ENCODE measurements at regions not wholly inside any gene's neighbourhood (a gene's known extent, or its start where the extent isn't known, plus 50 kb on each side); places are given as distances from the start of the nearest gene placed in this dataset.
A peak's percentile ranks its signal among the peaks of the same experiment; 100 is the strongest.

DNA sequence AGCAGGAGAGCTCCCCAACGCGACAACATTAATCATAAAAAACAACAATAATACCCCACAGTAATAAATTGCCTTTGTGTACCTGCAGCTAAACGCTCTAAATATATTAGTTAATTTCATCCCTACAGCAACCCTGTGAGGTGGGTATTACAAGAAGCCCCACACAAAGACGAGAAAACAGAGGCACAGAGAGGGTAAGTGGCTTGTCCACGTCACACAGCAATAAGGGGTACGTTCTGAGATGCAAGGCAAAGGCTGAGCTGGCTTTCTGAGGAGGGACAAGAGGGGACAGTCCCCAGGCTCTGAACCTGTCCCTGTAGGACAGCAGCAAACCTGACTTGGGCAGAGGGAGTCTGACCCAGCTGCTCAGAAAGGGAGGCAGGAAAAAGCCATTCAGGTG lies 78.2 kb downstream of the NCOR2 start:
- Histone ChIP-seq H3K36me3 (peaks cover 7 to 71% (median 39%) of the 10 kb centered on the region in 4 donors), H3K27me3 (no peaks in the 10 kb centered on the region), H3K9me3 (no peaks in the 10 kb centered on the region), H3K4me1 (peaks cover 39 to 96% (median 80%) of the 10 kb centered on the region in 4 donors), H3K4me3 (no peak overlapping the region), H3K27ac (replicated peaks in 1 of 4) (peak overlapping the region; percentile 25 to 83 (median 77))
- 64% methylated on average over 6 of the region's 6 CpGs for WGBS
- no peak for DNase-seq (ENCODE audit: extremely low spot score)
- TF ChIP-seq, protein P1, sequence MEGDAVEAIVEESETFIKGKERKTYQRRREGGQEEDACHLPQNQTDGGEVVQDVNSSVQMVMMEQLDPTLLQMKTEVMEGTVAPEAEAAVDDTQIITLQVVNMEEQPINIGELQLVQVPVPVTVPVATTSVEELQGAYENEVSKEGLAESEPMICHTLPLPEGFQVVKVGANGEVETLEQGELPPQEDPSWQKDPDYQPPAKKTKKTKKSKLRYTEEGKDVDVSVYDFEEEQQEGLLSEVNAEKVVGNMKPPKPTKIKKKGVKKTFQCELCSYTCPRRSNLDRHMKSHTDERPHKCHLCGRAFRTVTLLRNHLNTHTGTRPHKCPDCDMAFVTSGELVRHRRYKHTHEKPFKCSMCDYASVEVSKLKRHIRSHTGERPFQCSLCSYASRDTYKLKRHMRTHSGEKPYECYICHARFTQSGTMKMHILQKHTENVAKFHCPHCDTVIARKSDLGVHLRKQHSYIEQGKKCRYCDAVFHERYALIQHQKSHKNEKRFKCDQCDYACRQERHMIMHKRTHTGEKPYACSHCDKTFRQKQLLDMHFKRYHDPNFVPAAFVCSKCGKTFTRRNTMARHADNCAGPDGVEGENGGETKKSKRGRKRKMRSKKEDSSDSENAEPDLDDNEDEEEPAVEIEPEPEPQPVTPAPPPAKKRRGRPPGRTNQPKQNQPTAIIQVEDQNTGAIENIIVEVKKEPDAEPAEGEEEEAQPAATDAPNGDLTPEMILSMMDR (IDR thresholded peaks at IDR 0.05) = no peak
- TF ChIP-seq POLR2A (IDR thresholded peaks at IDR 0.05; ENCODE audit: low read depth) (no peak), POLR2AphosphoS5 (IDR thresholded peaks at IDR 0.05) (no peak), EP300 (IDR thresholded peaks at IDR 0.05) (no peak)
- intact Hi-C loops (cut with DNase I) = no loop called here

DNA sequence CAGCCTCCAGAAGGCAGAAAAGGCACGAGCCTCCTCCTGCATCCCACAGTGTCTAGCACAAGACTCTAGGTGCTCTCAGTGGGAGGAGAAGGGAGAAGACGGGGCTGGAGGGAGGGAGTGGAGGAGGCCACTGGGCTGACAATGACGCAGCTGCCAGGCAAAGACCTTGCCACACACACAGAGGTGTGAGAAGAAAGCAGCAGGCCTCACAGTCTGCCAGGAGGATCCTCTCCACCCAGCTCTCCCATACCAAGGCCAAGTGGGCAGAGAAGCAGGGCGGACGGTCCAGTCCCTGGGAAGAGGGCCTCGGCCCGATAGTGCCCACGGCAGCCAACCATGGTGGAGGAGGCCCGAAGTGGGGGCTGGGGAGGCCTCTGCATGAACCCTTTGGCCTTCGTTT lies 78.9 kb downstream of the NCOR2 start:
- H3K4me3 ChIP-seq = no peak overlapping the region
- no peaks in the 10 kb centered on the region for H3K27me3 ChIP-seq
- H3K27ac ChIP-seq (replicated peaks in 1 of 4) = peak overlapping the region; percentile 25 to 83 (median 77)
- H3K4me1 ChIP-seq = peaks cover 39 to 93% (median 76%) of the 10 kb centered on the region in 4 donors
- no peak for DNase-seq (ENCODE audit: extremely low spot score)
- no peaks in the 10 kb centered on the region for H3K9me3 ChIP-seq
- 67% methylated on average over 3 of the region's 10 CpGs for WGBS
- H3K36me3 ChIP-seq = peaks cover 4 to 71% (median 40%) of the 10 kb centered on the region in 4 donors
- peak in 1 of 2 donors; percentile 61 for TF ChIP-seq POLR2AphosphoS5 (IDR thresholded peaks at IDR 0.05)
- no peak for TF ChIP-seq POLR2A (IDR thresholded peaks at IDR 0.05; ENCODE audit: low read depth)
- TF ChIP-seq EP300 (IDR thresholded peaks at IDR 0.05) = peak; percentile 6
- TF ChIP-seq, protein P1 (IDR thresholded peaks at IDR 0.05) = no peak
- intact Hi-C loops (cut with DNase I) = no loop called here

DNA sequence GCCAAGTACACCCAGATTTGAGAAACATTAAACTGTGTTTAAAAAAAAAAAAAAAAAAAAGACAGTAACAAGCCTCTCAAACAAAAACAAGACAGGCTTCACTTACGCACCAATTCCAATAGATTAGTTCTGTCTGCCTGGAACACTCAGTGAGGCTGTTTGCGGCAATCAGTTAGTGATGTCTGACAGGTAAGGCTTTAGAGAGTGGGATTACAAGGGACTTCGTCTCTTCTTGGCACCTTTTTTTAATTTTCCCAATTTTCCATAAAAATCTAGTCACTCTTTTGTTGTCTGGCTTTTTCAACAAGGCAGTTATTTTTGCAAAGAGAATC lies 79.6 kb downstream of the NCOR2 start:
- no peaks in the 10 kb centered on the region for H3K9me3 ChIP-seq
- no peak overlapping the region for H3K4me3 ChIP-seq
- intact Hi-C loops (cut with DNase I) = no loop called here
- H3K27ac ChIP-seq (replicated peaks in 1 of 4) = peak overlapping the region; percentile 25 to 83 (median 77)
- H3K36me3 ChIP-seq = peaks cover 4 to 74% (median 45%) of the 10 kb centered on the region in 4 donors
- no peaks in the 10 kb centered on the region for H3K27me3 ChIP-seq
- 75% methylated on average over 3 of the region's 3 CpGs for WGBS
- no peak for DNase-seq (ENCODE audit: extremely low spot score)
- no peak for TF ChIP-seq POLR2AphosphoS5 (IDR thresholded peaks at IDR 0.05)
- no peak for TF ChIP-seq POLR2A (IDR thresholded peaks at IDR 0.05; ENCODE audit: low read depth)
- TF ChIP-seq EP300 (IDR thresholded peaks at IDR 0.05) = no peak
- TF ChIP-seq, protein P1 (IDR thresholded peaks at IDR 0.05) = no peak
- H3K4me1 ChIP-seq = peaks cover 39 to 88% (median 69%) of the 10 kb centered on the region in 4 donors

DNA sequence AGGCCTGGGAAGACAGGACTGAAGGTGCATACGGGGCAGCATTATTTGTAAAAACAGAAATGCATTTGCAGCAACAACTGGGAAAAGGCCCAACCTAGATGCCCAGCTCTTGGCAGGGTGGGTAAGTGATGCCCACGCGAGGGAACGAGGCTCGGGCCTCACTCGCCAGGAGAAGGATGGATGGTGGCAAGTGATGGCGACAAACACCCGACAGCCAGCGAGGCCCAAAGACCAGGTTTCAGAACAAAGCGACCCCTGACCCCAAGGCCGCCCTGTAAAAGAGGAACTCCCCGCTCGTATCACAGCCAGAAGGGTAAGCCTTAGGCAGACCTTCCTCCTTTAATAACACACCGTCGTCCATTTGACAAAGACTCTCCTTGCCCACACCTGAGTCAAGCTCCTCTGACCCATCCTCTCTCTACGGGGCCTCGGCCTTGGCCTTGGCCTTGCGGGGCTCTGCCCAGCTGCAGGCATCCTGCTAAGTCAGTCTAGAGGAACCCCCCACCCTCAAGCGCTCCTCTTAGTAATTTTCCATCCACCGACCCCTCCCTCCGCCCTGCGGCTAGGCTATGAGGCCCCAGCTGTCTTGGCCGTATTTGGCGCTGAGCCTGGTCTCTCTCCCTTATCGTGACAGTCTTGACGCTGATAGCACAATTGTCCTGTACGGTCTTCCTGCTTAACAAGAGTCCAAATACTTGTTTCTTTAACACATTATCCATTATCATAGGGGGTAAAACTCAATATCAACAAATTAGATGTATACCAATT lies 80.2 kb downstream of the NCOR2 start:
- Histone ChIP-seq H3K4me1 (peaks cover 39 to 88% (median 65%) of the 10 kb centered on the region in 4 donors), H3K9me3 (no peaks in the 10 kb centered on the region), H3K27ac (replicated peaks in 1 of 4) (peak overlapping the region; percentile 38 to 83 (median 77)), H3K36me3 (peaks cover 3 to 74% (median 48%) of the 10 kb centered on the region in 4 donors), H3K27me3 (no peaks in the 10 kb centered on the region), H3K4me3 (no peak overlapping the region)
- intact Hi-C loops (cut with DNase I) = no loop called here
- TF ChIP-seq, protein P1 (IDR thresholded peaks at IDR 0.05) = no peak
- TF ChIP-seq EP300 (IDR thresholded peaks at IDR 0.05) = no peak
- TF ChIP-seq POLR2AphosphoS5 (IDR thresholded peaks at IDR 0.05) = no peak
- no peak for TF ChIP-seq POLR2A (IDR thresholded peaks at IDR 0.05; ENCODE audit: low read depth)
- WGBS = 65% methylated on average over 23 of the region's 27 CpGs
- no peak for DNase-seq (ENCODE audit: extremely low spot score)
